NCI-H446 treated with DMSO at 0.1 percent for 48 hours (cell line): ENCODE measurements at regions not wholly inside any gene's neighbourhood (a gene's known extent, or its start where the extent isn't known, plus 50 kb on each side); places are given as distances from the start of the nearest gene placed in this dataset.

Source experiments
- DNase-seq: peaks from one replicate; lab custom pipeline; 2025; lab: John Stamatoyannopoulos, UW

GRCh38 chr7:112594397-112594796, 113.6 kb downstream of the LSMEM1 start:
- DNase-seq, result no peak

DNA sequence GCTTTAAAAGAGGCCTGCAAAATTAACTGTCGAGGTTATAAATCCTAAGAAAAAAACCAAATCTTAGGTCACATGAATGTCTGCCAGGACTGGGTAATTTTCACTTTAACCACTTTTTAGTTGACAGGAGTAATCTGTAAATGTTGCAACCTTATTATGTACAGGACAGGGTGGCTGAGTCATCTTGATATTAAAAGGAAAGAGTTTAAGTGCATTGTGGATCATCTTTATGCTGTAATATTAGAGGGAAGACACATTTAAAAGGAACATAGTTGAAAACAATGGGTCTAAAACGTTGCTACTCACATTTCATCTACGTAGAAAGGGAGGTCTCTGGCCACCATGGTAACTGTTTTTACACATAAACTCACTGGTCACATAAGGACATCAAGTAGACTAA, 115.5 kb downstream of the LSMEM1 start:
- DNase-seq, result no peak

GRCh38 chr7:112596981-112597380, 116.2 kb downstream of the LSMEM1 start:
- DNase-seq, result no peak

GRCh38 chr7:112603673-112604072, 122.9 kb downstream of the LSMEM1 start:
- no peak for DNase-seq

GRCh38 chr7:112610636-112611035, 129.8 kb downstream of the LSMEM1 start:
- no peak for DNase-seq

DNA sequence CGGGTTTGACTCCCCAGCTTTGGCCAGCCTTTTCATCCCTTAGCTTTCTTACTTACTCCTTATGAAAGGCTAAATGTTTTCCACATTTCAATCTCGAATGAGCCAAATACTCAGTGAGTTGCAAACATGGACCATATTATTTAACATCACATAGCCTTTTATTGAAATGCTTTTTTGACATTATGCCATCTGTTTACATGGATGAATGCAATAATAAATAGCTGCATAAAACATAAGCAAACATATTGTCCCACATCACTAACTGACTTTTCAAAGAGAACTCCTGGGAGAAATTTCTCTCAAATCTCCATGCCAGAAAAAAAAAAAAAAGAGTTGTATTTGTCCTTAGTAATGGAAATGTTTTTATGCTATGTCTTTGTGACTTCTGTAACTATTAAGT, 134.9 kb downstream of the LSMEM1 start:
- no peak for DNase-seq

- no peak for DNase-seq
These were observed 135.5 kb downstream of the LSMEM1 start for GRCh38 chr7:112616295-112616694.

- DNase-seq, result no peak
These were observed 138.6 kb downstream of the LSMEM1 start for GRCh38 chr7:112619343-112619742.

- no peak for DNase-seq
These were observed 141.4 kb downstream of the LSMEM1 start for GRCh38 chr7:112622159-112622715.

- no peak for DNase-seq
These were observed 143.6 kb downstream of the LSMEM1 start for GRCh38 chr7:112624416-112624815.

GRCh38 chr7:112630565-112630964, 149.8 kb downstream of the LSMEM1 start:
- no peak for DNase-seq

- DNase-seq, result no peak
These were observed 153.3 kb downstream of the LSMEM1 start for GRCh38 chr7:112634107-112634506.

DNA sequence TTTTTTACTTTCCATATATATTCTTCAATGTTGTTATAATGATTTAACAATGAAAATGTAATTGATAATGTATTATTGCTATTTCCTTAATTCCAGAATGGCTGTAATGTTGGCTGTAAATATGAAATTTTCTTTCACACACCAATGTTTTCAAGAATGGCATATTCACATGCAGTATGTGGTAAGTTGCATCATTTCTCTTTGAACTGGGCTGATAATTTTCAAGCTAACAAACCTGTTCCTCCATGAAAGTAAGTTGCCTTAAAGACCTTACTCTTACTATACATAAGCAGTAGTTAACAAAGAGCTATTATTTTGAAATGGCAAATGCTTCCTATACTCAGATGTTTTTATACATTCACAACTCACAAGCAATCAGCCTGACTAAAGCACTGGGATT, 154.5 kb downstream of the TMEM168 start:
- DNase-seq, result no peak

DNA sequence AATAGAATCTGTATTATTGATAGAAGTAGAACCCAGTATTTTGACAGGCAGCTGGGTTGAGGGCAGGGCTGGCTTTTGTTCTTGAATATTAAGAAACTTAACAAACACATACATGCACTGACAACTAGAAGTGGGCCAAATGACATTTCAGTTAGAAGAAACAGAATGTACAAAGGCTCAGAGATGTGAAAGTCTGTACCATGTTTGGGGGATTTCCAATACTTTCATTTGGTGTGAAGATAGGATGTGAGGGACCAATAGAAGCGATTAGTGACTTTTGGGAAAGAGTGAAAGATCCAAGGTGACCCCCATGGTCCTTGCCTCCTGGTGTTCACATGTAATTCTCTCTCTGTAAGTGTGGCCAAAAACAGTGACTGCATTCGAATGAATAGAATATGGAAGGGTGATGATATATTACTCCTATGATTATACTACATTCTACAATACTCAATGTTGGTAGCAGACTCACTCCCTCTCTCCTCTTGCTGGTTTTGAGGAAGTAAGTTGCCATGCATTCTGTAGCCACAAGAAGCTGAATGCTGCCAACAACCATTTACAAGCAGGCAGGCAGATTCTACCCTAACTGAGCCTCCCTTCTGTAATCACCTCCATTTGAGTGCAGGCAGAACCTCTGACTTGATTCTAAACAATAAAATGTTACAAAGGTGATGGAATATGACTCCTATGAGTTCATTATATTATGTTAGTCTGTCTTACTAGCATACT, 151.4 kb downstream of the TMEM168 start:
- no peak for DNase-seq

DNA sequence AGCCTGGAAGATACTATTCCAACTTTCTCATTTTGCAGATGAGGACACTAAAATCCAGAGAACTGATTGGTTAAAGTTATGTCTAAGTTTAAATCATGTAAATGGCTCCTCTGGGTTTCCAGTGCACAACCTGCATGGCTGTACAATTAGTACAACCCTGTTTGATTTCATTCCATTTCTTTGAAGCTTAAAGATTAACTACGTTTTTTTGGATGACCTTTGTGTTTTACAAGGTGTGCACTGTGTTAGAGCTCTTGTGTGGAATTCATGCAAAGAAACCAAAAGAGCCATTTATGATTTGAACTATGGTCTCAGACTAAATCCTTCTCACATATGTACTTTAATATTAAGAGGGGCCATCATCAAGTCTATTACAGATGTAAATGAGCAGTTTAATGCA, 149.5 kb downstream of the TMEM168 start:
- DNase-seq, result no peak

- DNase-seq, result no peak
These were observed 143.4 kb downstream of the TMEM168 start for GRCh38 chr7:112646783-112647182.

DNA sequence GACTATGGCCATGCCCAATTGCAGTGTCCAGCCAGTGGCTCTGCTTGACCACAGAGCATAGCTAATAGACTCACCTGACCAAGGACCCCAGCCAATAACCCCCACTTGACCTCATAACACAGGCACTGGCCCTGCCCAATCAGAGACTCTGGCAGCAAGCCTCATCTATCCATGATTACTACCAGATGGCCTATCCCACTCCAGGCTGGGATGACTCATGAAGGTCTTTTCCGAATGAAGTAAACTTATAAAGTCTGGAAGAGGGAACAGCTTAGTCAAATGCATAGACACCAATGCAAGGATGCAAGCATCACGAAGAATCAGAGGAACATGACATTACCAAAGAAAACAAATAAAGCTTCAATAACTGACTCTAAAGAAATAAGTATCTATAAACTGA, 141.4 kb downstream of the TMEM168 start:
- DNase-seq, result no peak

GRCh38 chr7:112649560-112649959, 140.6 kb downstream of the TMEM168 start:
- DNase-seq, result no peak

DNA sequence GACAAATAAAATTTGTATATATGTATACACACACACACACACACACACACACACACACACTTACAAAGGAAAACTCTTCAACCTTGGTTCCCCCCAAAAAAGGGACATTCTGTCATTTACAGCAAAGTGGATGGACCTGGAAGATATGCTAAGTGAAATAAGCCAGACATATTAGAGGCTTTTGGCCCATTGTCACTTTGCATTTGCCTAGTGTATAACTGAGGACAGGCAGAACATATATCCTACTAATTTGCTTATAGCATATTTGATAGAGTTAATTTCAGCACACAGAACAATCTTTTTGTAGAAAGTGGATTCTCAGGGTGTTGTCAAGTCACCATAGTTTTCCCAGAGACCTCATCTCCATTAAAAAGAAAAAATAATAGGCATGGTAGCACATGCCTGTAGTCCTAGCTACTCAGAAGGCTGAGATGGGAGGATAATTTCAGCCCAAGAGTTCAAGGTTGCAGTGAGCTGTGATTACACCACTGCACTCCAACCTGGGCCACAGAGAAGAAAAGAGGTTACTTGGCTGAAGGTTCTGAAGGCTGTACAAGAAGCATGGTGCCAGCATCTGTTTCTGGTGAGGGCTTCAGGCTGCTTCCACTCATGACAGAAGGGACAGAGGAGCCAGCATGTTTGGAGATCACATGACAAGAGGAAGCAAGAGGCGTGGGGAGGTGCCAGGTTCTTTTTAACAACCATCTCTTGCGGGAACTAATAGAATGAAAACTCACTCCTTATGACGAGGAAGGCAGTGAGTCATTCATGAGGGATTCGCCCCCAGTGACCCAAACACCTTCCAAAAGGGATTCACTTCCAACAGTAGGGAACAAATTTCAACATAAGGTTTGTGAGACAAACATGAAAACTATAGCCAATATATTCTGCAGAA, 135.6 kb downstream of the TMEM168 start:
- no peak for DNase-seq

DNA sequence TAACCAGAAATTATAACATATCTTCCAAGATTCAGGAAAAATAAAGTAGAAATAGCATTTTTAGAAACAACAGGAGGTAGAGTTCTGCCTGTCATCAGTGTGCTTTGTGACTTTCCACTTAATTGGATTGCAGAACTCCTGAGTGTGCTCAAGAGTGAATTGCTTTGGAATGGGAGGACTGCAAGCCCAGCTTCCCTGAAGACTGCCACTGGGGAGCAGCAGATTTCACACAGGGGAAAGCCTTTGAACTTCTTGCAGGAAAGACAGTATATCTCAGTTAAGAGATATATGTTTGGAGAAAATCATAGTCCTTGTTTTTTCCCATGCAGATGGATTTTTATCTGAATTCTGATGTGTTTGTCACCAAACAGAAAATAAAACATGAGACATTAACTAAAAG, 124.5 kb downstream of the TMEM168 start:
- DNase-seq, result no peak

DNA sequence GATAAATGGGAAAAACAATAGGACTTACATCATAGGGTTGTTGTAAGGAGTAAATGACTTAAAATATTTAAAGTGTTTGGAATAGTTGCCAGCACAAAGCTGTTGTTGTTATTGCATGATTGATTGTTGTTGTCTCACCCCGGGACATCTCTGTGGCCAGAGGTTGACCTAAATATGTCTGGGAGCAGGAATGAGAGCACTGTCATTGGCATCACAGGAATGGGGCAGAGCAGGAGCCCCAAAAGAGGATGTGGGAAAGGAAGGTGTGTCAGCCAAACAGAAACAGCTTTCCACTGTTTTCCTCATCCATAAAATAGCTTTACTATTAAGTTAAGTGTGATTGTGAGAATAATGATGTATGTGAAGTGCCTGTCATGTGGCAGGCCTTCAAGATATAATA, 121.6 kb downstream of the TMEM168 start:
- no peak for DNase-seq

DNA sequence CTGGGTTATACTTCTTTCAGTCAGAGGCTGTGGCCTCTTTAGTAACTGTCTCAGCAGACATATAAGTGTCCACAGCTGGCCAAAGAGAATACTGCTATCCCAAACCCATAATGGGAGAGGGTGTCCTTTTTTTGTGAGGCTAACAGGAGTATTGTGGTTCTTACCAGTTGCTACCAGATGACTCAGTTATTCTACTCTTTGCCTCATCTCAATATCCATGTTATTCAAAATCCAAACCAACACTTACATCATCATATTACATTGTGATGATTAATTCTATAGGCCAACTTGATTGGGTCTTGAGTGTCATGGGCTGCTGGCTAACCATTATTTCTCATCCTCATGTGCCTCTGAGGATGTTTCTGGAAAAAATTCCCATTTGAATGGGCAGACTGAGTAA, 120.9 kb downstream of the TMEM168 start:
- no peak for DNase-seq

- no peak for DNase-seq
These were observed 120.0 kb downstream of the TMEM168 start for GRCh38 chr7:112670193-112670592.
